Stimulated activated CD8-positive, alpha-beta memory T cell treated with anti-CD3 and anti-CD28 coated beads, Interleukin-7, amount 100 ng/mL, for 24 hours (primary cell): ENCODE measurements at regions not wholly inside any gene's neighbourhood (a gene's known extent, or its start where the extent isn't known, plus 50 kb on each side); places are given as distances from the start of the nearest gene placed in this dataset.

Experiments
- DNase-seq: peaks from one replicate; pipeline ENCODE4 v3.0.0-alpha.2; 2020; ENCODE audit warnings: low read depth

DNA sequence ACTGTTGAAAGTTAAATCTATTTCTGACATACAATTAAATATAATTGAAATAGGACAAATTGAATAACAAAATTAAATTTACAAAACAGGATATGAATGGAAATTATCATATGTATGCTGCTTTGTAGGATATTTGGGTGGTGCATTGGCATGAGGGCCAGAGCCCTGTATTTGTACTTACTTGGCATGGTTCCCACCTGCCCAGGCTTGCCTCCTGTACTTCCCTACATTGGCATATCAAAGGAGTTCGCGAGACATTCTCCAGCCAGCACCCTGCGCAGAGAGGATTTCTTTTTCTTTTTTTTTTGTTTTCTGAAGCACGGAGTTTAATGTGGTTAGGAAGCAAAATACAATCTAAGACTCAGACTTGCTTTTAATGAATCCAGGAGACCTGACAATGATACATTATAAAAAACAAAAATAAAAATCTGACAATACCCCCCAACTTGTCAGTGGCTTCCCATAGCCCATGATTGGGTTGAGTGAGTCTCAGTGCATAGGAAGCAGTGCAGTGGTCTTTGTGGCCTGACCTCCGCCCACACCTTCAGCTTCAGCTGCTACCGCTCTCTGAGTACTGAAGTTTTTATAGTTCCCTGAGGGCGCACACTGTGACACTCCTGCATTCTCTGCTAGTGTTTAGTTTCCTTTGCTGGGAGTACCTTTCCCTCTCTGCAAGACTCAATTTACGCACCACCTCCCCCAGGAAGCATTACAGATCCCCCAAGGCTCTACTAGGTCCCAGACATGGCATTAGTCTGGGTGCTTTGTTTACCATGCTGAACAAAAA, 440.8 kb downstream of the UTRN start:
- no peak for DNase-seq

DNA sequence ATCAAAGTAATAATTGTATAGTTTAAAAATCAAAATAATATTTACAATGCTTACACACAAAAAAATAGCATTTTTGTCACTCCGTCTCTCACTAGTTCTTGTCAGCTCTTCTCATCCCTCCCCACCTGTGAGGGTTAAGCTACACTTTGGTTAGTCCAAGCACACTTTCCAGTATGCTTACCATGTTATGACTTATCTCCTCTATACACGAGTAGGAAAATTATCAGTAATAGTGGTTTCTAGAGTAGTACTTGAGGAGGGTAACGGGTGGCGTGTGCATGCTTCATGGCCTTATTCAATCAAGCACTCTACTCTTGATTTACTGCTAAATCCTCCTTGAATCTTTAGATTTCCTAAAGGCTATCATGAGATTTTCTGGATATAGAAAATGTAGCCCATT, 443.7 kb downstream of the UTRN start:
- DNase-seq, result no peak

DNA sequence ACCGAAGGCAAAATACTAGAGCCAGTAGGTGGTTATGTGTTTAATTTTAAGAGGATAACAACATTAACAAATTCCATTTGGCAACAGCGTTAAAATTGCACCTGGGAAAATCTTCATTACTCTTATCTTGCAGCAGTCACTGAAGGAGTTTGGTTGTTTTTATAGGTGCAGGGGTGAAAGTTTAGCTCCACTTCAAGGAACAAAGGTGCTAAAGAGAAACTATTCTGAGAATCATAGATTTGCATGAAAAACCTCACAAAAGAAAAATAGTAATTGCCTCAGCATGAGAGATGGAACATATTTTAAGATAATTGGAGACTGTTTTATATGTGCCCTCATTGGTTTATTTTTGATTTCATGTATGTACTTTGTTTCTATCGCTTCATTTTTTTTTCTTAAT, 444.4 kb downstream of the UTRN start:
- DNase-seq, result no peak

DNA sequence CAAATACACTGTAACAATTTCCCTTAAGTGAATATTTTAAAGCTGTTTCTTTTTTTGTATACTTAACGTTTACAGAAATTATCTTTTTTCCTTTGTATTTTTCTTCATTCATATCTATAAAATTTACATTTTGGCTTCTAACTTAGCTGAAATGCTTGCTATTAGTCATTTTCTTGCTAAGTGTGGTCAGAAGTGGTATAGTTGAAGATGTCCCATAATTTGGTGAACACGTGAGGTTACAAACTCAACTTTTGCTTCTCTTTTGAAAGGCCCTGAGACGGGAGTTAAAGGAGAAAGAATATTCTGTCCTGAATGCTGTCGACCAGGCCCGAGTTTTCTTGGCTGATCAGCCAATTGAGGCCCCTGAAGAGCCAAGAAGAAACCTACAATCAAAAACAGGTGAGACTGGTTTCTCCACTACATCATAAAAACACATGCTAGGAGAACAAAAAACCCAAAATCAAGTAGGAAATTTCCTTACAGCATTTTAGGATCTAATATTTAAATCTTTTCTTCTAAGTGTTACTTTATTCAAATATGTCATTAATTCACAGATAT, 445.0 kb downstream of the UTRN start:
- no peak for DNase-seq

DNA sequence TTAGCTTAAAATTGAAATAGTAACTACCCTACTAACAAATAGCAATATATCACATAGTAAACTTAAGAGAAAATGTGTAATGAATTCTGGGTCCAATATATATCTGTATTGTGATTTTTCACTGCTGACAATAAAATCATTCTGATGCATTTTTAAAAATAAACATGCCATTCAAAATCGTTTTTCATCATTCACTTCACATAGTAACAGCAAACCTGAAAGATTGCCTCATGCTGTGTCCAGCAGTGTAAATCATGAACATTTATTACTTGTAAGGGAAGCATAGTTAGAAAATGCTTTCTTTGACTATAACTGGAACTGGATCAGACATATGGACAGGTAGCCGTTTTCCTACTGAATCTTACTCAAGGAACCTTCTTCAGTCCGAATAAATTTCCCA, 446.1 kb downstream of the UTRN start:
- no peak for DNase-seq

DNA sequence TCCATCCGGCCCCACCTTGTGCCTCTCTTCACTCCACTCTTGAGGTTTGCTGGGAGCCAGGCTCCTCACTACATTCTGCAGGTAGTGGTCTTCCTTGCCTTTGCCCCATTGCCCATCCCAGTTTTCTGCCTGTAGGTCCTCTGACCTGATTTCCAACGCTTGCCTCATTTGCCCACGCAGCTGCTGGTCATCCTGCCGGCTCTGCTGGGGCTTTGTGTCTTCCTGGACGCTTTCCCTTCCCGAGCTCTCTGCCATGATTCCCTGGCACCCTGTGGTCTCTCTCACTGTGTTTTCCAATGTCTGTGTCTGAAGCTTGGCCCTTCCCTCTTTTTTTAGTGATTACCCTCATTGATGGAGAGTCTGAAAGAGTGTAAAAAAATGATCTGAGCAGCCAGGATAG, 451.6 kb downstream of the UTRN start:
- no peak for DNase-seq

DNA sequence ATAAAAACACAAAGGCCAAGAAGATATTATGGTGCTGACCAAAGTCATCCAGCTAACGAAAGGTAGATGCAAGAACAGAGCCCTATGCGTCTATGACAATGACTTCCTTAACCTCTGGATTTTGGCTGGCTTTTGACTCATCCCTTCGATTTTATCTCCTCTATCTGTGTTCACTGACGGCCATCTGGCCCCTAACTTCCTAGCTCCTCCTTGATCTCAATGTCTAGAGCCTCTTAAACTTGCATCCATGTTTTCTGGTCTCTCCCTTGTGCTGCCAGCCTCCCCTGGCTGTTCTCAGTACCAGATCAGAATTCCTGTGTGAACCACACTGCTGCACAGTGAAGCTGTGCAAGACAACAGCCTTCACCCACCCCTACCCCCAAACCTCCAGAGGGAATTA, 452.9 kb downstream of the UTRN start:
- DNase-seq, result no peak

DNA sequence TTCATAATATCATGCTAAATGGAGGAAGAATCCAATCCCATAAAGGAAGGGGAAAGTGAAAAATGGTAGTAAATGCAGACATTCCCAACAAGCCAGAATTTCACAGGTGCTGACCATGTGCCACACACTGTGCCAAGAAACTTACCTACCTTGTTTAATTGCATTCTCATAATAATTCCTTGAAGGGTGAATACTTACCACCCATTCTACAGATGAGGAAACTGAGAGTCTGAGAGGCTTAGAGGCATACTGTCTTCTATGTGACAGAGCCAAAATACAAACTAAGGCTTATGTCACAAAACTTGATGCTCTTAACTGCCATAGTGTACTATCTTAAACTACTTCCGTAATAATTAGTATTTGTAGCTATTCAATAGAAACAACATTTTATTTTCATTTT, 454.7 kb downstream of the UTRN start:
- DNase-seq, result no peak

DNA sequence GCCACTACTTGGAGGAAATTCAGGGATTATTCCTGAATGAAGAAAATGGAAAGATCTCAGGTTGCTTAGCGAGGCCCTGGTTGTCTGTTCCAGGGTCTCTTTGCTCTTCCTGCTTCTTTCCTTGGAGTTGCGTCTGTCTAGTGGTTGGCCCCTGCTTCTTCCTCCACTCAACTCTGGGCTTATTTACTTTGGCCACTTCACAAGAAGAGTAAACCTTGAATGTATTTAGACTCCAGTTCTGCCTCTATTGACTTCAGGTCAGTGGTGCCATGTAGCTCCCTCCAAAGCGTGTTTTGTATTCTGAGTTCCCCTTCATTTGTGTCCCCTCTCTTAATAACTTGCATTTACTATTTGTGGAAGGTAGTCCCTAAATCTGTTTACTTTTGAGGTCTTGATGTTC, 456.5 kb downstream of the UTRN start:
- no peak for DNase-seq

DNA sequence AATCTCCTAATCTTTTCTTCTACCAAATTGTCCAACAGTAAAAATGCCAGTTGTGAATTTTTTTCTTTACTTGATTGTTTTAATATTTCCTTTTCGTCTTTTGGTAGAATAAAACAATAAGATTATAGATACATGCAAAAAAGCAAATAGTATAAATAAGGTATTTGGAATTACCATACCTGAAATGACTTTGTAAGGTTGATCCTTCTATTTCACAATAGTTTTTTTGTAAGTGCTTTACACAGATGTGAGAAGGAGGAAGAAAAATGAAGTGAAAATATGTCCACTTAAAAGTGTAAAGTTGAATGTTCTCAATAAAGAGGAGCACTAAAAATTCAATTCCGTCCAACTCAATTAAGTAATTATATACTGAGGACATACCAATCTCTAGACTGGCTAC, 457.6 kb downstream of the UTRN start:
- no peak for DNase-seq

DNA sequence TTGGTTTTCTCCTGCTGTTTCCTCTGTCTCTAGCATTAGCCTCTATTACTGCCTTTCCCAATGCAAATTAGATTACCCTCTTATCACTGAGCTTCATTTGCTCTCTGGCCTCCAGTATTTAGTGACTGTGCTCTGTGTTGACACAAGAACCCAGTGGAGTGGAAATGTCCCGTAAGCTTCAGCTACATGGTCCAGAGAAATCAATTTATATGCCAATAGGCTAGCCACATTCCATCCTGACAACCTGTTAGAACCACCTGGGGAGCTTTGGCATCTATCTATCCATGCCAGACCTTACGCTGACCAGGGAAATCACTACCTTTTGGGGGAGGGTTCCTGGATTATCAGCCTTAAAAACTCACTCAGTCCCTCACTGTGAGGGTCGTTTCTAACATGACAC, 459.6 kb downstream of the UTRN start:
- no peak for DNase-seq

DNA sequence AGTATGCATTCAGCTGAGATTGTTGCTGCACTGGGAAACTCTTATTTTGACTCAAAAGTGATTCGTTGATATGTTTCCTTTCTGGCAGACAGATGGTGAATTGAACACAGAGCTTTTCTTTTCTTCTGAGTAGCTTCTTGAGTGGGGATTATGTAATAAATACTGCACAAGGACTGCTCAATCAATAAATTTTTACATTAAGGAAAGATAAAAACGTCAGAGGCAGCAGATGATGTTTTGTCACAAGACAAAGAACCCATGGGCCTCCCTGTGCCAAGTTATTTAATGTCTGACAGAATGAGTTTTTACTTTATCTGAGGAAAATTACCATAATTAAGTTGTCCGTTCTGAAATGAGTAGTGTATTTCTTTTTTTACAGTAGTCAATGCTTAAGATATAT, 460.3 kb downstream of the UTRN start:
- DNase-seq, result no peak

DNA sequence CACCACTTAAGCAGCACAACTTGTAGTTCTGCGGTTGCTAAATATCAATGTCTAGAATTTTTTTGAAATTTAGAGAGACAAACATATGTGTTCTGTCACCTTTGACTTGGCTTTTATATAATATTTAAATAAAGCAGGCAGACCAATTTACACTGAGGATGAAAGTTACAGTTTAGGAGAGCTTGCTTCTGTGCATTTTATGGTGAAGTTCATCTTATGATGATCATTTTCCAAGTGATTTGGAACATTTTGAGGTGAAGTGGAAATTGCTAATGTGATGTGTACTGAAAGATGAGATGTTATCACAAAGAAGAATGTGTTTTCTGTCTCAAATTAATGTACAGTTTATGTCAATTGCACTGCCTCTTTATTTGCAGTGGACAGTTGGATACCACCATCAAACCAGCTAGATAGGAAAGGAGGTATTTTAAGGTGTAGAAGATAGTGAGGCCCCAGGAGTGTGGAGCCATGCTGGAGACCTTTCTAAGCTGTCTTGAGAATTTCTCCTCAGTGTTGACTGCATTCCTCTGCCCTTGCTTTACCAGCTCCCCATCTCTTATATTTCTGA, 461.9 kb downstream of the UTRN start:
- DNase-seq, result no peak

DNA sequence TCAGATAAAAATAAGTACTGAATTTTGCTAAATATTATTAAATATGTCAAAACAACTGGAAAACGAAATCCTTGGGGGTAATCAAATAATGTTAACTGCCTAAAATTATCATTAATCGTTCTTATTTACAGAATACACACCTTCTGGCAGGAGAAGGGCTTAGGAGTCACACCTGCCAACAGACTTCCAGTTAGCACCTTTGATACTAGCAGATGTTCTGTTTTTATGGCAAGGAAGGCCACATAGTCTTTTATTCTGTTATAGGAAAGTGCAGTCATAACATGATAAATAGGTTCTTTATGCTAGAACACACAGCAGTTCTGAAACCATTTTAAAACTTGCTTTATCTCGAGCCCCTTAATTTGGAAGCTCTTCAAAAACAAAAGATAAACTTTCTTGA, 464.1 kb downstream of the UTRN start:
- DNase-seq, result no peak

DNA sequence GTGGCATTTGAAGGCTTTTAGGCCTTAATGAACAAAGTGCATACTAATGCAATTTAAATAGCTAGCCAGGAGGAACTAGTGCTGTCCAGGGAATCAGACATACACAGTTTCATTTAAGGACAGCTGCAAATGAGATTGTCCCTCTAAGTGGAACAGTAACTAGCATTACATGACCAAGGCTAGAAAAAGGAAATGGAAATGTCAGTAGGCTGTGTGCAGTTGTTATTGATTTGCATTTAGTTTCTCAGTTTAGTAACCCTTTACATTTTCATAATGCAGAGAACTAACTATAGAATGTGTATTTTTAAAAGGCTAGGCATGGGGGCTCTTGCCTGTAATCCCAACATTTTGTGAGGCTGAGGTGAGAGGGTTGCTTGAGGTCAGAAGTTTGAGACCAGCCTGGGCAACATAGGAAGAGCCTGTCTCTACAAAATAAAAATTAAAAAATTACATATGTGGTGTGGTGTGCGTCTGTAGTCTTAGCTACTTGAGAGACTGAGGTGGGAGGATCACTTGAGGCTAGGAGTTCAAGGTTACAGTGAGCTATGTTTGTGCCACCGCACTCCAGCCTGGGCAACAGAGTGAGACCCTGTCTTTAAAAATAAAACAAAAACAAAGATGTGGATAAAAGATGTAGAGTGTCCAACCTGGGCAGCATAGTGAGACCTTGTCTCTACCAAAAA, 468.0 kb downstream of the UTRN start:
- no peak for DNase-seq

DNA sequence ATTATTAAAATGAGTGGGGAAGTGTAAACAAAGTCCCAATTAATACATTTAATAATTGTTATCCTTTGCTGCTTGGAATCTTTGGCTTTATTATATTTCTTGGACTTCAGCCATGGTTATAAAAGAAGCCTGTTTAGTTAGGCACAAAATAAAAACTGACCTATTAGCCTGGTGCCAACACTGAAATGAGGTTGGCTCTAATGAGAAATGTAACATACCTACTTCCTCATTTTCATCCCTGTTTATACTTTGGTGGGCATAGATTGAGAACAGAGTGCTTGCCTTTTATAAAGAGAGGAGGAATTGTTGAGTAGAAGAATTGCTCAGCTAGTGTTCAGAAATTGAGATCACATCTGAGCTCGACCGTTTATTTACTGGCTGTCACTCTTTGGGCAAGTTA, 471.3 kb downstream of the UTRN start:
- DNase-seq, result no peak

DNA sequence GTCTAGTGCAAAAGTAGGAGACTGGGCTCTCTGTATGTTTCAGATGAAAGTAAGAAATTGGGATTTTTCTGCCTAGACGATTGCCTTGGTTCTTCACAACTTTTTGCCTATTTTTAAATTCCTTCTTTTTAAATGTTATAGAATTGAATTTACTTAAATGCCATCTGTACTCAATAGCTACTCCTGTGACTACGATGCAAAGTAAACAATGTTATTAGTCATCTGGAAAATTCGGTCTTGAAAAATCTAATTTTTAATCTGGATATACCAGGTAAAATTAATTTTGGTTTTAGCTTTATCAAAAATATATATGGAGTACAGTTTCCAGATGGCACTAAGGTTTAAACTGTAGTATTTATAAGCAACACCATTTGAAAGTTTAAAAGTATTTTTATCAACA, 472.2 kb downstream of the UTRN start:
- no peak for DNase-seq

DNA sequence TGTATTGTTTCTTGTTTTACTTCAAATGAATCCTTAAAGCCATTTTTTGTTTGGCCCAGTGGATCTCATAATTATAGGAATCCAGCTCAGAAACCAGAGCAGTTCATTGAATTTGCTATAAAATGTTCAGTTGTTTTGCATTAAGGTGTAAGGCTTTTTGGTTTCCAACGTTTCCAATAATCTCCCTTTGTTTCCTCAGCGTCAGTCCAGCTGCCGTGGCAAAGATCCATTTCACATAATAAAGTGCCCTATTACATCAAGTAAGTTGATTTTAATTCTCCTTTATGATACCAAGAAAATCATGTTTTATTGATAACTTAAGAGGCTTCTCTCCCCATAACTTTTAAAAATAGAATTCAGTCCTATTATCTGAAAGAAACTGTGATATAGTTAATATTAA, 472.6 kb downstream of the UTRN start:
- DNase-seq, result no peak

DNA sequence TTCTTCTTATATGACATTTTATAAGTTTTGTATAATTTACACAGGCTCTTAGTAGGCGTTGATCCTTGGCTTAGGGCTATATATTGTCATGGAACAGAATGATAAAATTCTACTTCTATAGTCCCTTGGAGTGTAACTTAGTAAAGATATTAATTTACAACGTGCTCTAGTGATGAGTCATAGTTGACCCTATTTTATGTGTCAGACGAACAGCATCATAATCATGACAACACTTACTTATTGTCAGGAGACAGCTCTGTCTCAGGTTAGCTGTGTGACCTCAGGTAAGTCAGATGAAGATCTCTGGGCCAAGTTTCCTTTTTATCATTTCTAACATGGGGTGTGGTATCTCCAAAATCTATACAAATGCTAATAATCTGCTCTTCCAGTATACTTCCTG, 473.5 kb downstream of the UTRN start:
- DNase-seq, result no peak

DNA sequence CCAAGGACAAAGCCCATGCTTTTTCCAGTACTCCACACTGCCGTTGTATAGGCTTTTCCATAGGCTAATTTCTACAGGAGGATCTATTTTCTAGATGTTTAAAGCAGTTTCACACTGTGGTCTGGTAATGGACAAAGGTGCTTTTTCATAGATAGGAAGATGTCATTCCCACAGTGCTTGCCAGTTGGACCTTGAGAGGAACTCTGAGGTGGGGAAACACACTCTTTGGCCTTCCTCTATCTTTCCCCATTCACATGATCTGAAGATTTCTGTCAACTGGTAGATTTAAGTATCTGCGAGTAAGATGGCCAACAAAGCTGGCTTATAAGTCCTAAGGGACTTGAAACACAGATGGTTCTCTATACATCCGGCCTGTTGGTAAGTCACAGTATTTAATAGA, 477.3 kb downstream of the UTRN start:
- DNase-seq, result no peak

DNA sequence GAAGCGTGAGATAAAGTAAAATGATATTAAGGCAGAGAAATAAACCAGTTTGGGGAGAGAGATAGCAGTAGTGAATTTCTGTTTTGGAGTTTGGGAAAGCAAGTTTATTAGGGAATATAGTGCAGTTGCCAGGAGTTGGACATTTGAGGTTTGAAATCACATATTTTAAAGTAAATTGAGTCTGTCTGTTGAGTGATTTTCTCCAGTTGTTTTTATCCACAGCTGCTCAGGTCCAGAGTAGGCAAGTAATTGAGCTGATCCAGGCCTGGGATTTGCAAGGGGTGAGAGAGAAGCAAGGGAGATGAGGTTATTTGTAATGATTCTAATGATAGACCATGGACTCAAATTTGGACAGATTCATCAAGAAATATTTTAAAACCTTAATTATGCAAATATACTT, 481.9 kb downstream of the UTRN start:
- no peak for DNase-seq

DNA sequence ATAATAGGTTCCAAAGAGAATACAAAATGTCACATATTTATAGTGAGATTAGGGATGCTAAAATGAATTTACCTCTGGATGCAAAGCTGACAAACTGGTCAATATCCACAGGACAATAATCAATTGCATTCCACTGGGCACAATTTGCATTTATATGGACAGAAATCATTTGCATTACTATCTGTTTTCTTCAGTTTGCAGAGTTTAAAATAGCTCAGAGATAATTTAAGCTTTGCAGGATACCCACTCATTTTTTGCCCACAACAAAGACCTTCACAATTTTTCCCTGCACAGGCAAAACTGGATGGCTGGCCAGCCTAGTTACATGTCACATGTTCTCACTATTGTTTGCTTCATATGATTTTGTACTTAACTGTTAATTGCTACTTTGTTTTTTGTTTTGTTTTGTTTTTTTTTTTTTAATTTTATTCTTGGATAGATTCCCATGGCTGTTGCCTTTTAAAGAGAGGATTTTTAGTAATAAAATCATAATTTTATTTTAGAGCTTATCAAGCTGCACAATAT, 483.5 kb downstream of the UTRN start:
- no peak for DNase-seq

DNA sequence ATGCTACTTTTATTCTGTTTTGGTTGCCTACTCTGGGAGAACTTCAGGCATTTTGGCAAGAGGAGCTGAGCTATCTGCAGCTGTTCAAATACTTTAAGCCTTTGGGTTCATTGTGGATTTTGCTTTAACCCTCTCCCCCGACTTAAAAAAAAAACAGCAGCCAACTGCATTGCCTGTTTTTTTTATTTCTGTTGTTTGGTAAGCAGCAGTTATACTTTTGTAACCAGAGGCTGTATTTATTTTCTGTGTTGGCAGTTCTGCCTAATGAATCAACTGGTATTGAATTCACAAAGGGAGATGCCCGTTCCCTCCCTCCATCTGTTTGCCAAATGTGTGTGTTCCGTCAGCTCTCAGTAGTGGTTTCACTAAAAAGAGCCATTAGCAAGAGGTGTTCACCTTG, 484.0 kb downstream of the UTRN start:
- DNase-seq, result no peak
